ENCODE measurements at regions not wholly inside any gene's neighbourhood (a gene's known extent, or its start where the extent isn't known, plus 50 kb on each side); places are given as distances from the start of the nearest gene placed in this dataset.
A peak's percentile ranks its signal among the peaks of the same experiment; 100 is the strongest.
"Not testable (repeated sequence)": the region's sequence is repeated elsewhere in the genome, so short reads cannot be mapped to it uniquely, and the experiment has no call there.

- DNase-seq (ENCODE audit: low spot score) = no peak
Measured at GRCh38 chr4:138659812-138660316, 355.7 kb upstream of the NOCT start.

GRCh38 chr4:138659037-138659811 lies 356.4 kb upstream of the NOCT start:
- no peak for DNase-seq (ENCODE audit: low spot score)

GRCh38 chr4:138658518-138658917 lies 357.1 kb upstream of the NOCT start:
- no peak for DNase-seq (ENCODE audit: low spot score)

- DNase-seq (ENCODE audit: low spot score) = no peak
Measured at GRCh38 chr4:138656990-138657389, 358.6 kb upstream of the NOCT start.

- DNase-seq (ENCODE audit: low spot score) = no peak
Measured at GRCh38 chr4:138655985-138656384, 359.6 kb upstream of the NOCT start.

- DNase-seq (ENCODE audit: low spot score) = no peak
Measured at GRCh38 chr4:138655286-138655685, 360.3 kb upstream of the NOCT start.

GRCh38 chr4:138650929-138651448 lies 364.6 kb upstream of the NOCT start:
- peak; percentile 76 for DNase-seq (ENCODE audit: low spot score)

- DNase-seq (ENCODE audit: low spot score) = no peak
Measured at GRCh38 chr4:138650495-138650894, 365.1 kb upstream of the NOCT start.

- no peak for DNase-seq (ENCODE audit: low spot score)
Measured at GRCh38 chr4:138647433-138647832, 368.1 kb upstream of the NOCT start.

GRCh38 chr4:138646383-138646782 lies 369.2 kb upstream of the NOCT start:
- DNase-seq (ENCODE audit: low spot score) = no peak

- no peak for DNase-seq (ENCODE audit: low spot score)
Measured at GRCh38 chr4:138645289-138645688, 370.3 kb upstream of the NOCT start.

GRCh38 chr4:138644322-138644721 lies 371.3 kb upstream of the NOCT start:
- DNase-seq (ENCODE audit: low spot score) = no peak

- peak; percentile 45 for DNase-seq (ENCODE audit: low spot score)
Measured at GRCh38 chr4:138643827-138644226, 371.8 kb upstream of the NOCT start.

GRCh38 chr4:138639018-138639741 lies 376.4 kb upstream of the NOCT start:
- peak; percentile 27 for DNase-seq (ENCODE audit: low spot score)

GRCh38 chr4:138636781-138637180 lies 378.8 kb upstream of the NOCT start:
- no peak for DNase-seq (ENCODE audit: low spot score)

- DNase-seq (ENCODE audit: low spot score) = no peak
Measured at GRCh38 chr4:138634915-138635314, 380.7 kb upstream of the NOCT start.

GRCh38 chr4:138633580-138633904 lies 382.0 kb upstream of the NOCT start:
- DNase-seq (ENCODE audit: low spot score) = no peak

GRCh38 chr4:138632856-138633579 lies 382.6 kb upstream of the NOCT start:
- no peak for DNase-seq (ENCODE audit: low spot score)

GRCh38 chr4:138630666-138631065 lies 384.9 kb upstream of the NOCT start:
- no peak for DNase-seq (ENCODE audit: low spot score)

- DNase-seq (ENCODE audit: low spot score) = no peak
Measured at GRCh38 chr4:138629669-138630068, 385.9 kb upstream of the NOCT start.

GRCh38 chr4:138627096-138627495 lies 384.9 kb upstream of the SLC7A11 start:
- no peak for DNase-seq (ENCODE audit: low spot score)

- not testable (repeated sequence) for DNase-seq (ENCODE audit: low spot score)
Measured at GRCh38 chr4:138622362-138622761, 380.2 kb upstream of the SLC7A11 start.

- DNase-seq (ENCODE audit: low spot score) = peak; percentile 44
Measured at GRCh38 chr4:138616775-138617174, 374.6 kb upstream of the SLC7A11 start.
